Embryonic facial prominence (tissue), 1 donor: ENCODE measurements at regions not wholly inside any gene's neighbourhood (a gene's known extent, or its start where the extent isn't known, plus 50 kb on each side); places are given as distances from the start of the nearest gene placed in this dataset.

ENCODE experiments used
- DNase-seq: peaks from one replicate; pipeline ENCODE4 v3.0.0-alpha.2; 2016; ENCODE audit errors: extremely low spot score

- no peak for DNase-seq
These were observed 592.7 kb downstream of the TNS3 start for GRCh38 chr7:46989247-46989646.

GRCh38 chr7:46982928-46983327 is 599.0 kb downstream of the TNS3 start:
- no peak for DNase-seq

GRCh38 chr7:46979439-46979838 is 602.5 kb downstream of the TNS3 start:
- DNase-seq, result no peak

- DNase-seq, result no peak
These were observed 606.4 kb downstream of the TNS3 start for GRCh38 chr7:46975493-46975892.

GRCh38 chr7:46972205-46972604 is 609.7 kb downstream of the TNS3 start:
- DNase-seq, result no peak

GRCh38 chr7:46970476-46970875 is 611.4 kb downstream of the TNS3 start:
- no peak for DNase-seq

GRCh38 chr7:46970131-46970430 is 611.8 kb downstream of the TNS3 start:
- DNase-seq, result no peak

GRCh38 chr7:46969303-46970130 is 612.4 kb downstream of the TNS3 start:
- DNase-seq, result no peak

GRCh38 chr7:46968003-46968402 is 613.9 kb downstream of the TNS3 start:
- no peak for DNase-seq

GRCh38 chr7:46963719-46964118 is 618.2 kb downstream of the TNS3 start:
- DNase-seq, result no peak

GRCh38 chr7:46960970-46961369 is 620.9 kb downstream of the TNS3 start:
- DNase-seq, result no peak

- no peak for DNase-seq
These were observed 624.7 kb downstream of the TNS3 start for GRCh38 chr7:46957195-46957594.

- DNase-seq, result no peak
These were observed 626.4 kb downstream of the TNS3 start for GRCh38 chr7:46955531-46955930.

- no peak for DNase-seq
These were observed 627.7 kb downstream of the TNS3 start for GRCh38 chr7:46954181-46954580.

GRCh38 chr7:46953008-46953407 is 628.9 kb downstream of the TNS3 start:
- no peak for DNase-seq

- no peak for DNase-seq
These were observed 632.5 kb downstream of the TNS3 start for GRCh38 chr7:46949270-46949931.

- DNase-seq, result no peak
These were observed 633.2 kb downstream of the TNS3 start for GRCh38 chr7:46948716-46949115.

GRCh38 chr7:46945328-46945727 is 636.6 kb downstream of the TNS3 start:
- no peak for DNase-seq

- DNase-seq, result no peak
These were observed 637.9 kb downstream of the TNS3 start for GRCh38 chr7:46943996-46944395.

- DNase-seq, result no peak
These were observed 639.3 kb downstream of the TNS3 start for GRCh38 chr7:46942574-46942973.

- DNase-seq, result no peak
These were observed 641.7 kb downstream of the TNS3 start for GRCh38 chr7:46940178-46940577.

GRCh38 chr7:46939558-46939957 is 642.4 kb downstream of the TNS3 start:
- no peak for DNase-seq

GRCh38 chr7:46939089-46939488 is 642.8 kb downstream of the TNS3 start:
- no peak for DNase-seq

GRCh38 chr7:46937826-46938225 is 644.1 kb downstream of the TNS3 start:
- no peak for DNase-seq
